HEK293 (cell line): ENCODE measurements at regions not wholly inside any gene's neighbourhood (a gene's known extent, or its start where the extent isn't known, plus 50 kb on each side); places are given as distances from the start of the nearest gene placed in this dataset.
"Not testable (repeated sequence)": the region's sequence is repeated elsewhere in the genome, so short reads cannot be mapped to it uniquely, and the experiment has no call there.

Experiments used
- CTCF ChIA-PET: fragments of 350-600 bp; formaldehyde crosslinking; extraction: SDS; loops from one replicate; lab custom pipeline; 2021; ENCODE audit warnings: antibody characterized with exemption; lab: Yijun Ruan, JAX
- POLR2A ChIA-PET: fragments of 300-600 bp; formaldehyde crosslinking; extraction: SDS; loops from one replicate; lab custom pipeline; 2020; ENCODE audit warnings: antibody characterized with exemption, inconsistent platforms; lab: Yijun Ruan, JAX
- H3K27ac ChIP-seq: fragments of 200-500 bp; sonication (Bioruptor generic); 2 replicates; pipeline ENCODE4 v1.5.1; 2014; ENCODE audit warnings: low read depth, low read length, control low read depth, inconsistent platforms; ENCODE audit errors: extremely low read depth
- H3K36me3 ChIP-seq, 2 experiments: fragments of 200-500 bp in 1 of 2; sonication (Bioruptor generic) in 1 of 2; 1 replicate in 1 of 2; 2 replicates in 1 of 2; pipeline ENCODE4 v1.5.1; 2014 to 2017; ENCODE audit warnings: inconsistent platforms in 2 of 2, low read length in 2 of 2; ENCODE audit not compliant: control insufficient read depth in 2 of 2, insufficient read depth in 1 of 2
- H3K4me1 ChIP-seq: fragments of 200-500 bp; sonication (Bioruptor generic); 2 replicates; pipeline ENCODE4 v1.5.1; 2014; ENCODE audit warnings: mild to moderate bottlenecking, low read length, inconsistent platforms; ENCODE audit not compliant: control insufficient read depth, insufficient read depth
- H3K4me3 ChIP-seq: 2 replicates; pipeline ENCODE4 v1.5.1; 2011; ENCODE audit warnings: low read depth, mild to moderate bottlenecking, control low read depth, low read length, moderate library complexity
- H3K9me3 ChIP-seq: fragments of 200-500 bp; sonication (Bioruptor generic); 2 replicates; pipeline ENCODE4 v1.5.1; 2014; ENCODE audit warnings: low read depth, low read length, inconsistent platforms; ENCODE audit not compliant: control insufficient read depth, insufficient read depth
- ZNF335 ChIP-seq: fragments of 450-650 bp; formaldehyde crosslinking; conservative IDR thresholded peaks from 2 replicates; pipeline ENCODE4 v1.5.1; 2016; ENCODE audit warnings: missing biosample characterization, missing genetic modification characterization
- ZNF394 ChIP-seq: fragments of 450-650 bp; formaldehyde crosslinking; IDR thresholded peaks from 2 replicates; pipeline ENCODE4 v1.5.1; 2016; ENCODE audit warnings: missing biosample characterization, missing genetic modification characterization, mild to moderate bottlenecking, moderate library complexity, borderline replicate concordance
- TF ChIP-seq, protein P1 (sequence below): fragments of 450-650 bp; formaldehyde crosslinking; optimal IDR thresholded peaks from 2 replicates; pipeline ENCODE3; 2016; ENCODE audit warnings: missing biosample characterization, mild to moderate bottlenecking, missing genetic modification characterization

DNA sequence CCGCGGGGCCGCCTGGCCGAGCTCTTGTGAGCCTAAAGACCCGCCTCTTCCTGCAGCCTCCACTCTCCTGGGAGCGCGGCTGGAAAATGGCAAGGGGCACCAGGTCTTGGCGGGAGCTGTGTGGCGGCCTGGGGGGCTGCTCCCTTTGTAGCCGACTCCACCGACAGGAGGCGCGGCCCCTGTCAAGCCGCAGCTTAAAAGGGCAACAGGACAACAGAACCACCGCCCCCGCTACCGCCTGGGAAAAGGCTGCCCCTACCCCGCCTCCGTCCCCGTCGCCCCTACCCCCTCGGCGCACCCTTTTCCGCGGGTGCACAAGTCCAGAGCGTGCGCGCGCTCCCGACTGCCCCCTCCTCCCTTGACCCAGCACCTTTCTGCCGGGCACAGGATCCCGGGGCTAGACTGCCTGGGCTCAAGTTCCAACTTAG lies 60.3 kb downstream of the GOLGA8K start:
- H3K27ac ChIP-seq, H3K9me3 ChIP-seq, CTCF ChIA-PET, POLR2A ChIA-PET, H3K36me3 ChIP-seq, H3K4me1 ChIP-seq: not testable (repeated sequence)
- TF ChIP-seq, protein P1, sequence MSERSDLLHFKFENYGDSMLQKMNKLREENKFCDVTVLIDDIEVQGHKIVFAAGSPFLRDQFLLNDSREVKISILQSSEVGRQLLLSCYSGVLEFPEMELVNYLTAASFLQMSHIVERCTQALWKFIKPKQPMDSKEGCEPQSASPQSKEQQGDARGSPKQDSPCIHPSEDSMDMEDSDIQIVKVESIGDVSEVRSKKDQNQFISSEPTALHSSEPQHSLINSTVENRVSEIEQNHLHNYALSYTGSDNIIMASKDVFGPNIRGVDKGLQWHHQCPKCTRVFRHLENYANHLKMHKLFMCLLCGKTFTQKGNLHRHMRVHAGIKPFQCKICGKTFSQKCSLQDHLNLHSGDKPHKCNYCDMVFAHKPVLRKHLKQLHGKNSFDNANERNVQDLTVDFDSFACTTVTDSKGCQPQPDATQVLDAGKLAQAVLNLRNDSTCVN (tag by site-specific recombination), result peak; percentile 36
- peak overlapping the region; percentile 19; the same call in 1 of the 2 replicates for H3K4me3 ChIP-seq

DNA sequence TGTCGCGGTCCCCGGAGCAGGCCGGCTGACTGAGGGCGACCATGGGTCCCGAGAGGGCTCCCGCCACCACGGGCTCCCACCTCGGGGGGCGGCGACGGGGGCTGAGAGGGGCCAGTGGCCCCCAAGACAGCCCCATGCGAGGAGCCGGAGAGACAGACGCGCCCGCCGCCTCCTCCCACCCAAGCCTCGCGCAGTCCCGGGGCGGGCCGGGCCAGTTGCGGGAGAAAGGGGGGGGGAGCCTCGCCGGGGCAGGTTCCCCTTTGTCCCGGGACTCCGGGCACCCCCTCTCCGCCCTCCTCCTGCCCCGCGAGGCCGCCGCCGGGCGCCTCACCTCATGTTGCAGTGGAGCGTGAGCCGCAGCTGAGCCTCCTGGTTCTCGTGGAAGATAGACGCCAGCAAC lies 60.8 kb downstream of the GOLGA8K start:
- CTCF ChIA-PET, H3K9me3 ChIP-seq, H3K27ac ChIP-seq, H3K4me1 ChIP-seq, POLR2A ChIA-PET, H3K36me3 ChIP-seq: not testable (repeated sequence)
- H3K4me3 ChIP-seq, result peak overlapping the region; percentile 23; the same call in 1 of the 2 replicates

DNA sequence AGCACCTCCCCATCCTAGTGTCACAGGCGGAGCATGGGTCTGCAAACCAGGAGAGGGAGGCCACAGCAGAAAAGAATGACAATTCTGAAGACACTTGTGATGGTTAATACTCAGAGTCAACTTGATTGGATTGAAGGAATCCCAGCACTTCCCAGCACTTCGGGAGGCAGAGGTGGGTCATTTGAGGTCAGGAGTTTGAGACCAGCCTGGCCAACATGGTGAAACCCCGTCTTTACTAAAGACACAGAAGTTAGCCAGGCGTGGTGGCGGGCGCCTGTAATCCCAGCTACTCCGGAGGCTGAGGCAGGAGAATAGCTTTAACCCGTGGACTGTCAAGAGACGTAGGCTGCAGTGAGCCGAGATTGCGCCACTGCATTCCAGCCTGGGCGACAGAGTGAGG lies 61.6 kb downstream of the GOLGA8K start:
- peak; percentile 85 for TF ChIP-seq ZNF394
- peak; percentile 37 for TF ChIP-seq ZNF335 (tag by site-specific recombination)
- H3K27ac ChIP-seq, H3K36me3 ChIP-seq, POLR2A ChIA-PET, CTCF ChIA-PET, H3K4me3 ChIP-seq, H3K4me1 ChIP-seq, H3K9me3 ChIP-seq: not testable (repeated sequence)

DNA sequence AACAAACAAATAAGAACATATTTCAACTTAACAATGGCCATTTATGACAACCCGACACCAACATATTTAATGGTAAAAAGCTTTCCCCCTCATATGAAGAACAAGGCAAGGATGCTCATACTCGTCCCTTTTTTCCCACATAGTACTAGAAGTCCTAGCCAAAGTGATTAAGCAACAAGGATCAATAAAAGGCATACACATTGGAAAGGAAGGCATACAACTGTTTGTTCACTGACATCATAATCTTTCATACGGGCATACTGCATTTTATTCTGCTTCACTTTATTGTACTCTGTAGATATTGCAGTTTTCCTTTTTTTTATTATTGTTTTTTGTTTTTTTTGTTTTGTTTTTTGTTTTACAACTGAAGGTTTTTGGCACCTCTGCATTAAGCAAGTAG lies 66.3 kb downstream of the GOLGA8K start:
- H3K9me3 ChIP-seq, H3K27ac ChIP-seq, POLR2A ChIA-PET, H3K4me1 ChIP-seq, H3K36me3 ChIP-seq, CTCF ChIA-PET, H3K4me3 ChIP-seq: not testable (repeated sequence)

DNA sequence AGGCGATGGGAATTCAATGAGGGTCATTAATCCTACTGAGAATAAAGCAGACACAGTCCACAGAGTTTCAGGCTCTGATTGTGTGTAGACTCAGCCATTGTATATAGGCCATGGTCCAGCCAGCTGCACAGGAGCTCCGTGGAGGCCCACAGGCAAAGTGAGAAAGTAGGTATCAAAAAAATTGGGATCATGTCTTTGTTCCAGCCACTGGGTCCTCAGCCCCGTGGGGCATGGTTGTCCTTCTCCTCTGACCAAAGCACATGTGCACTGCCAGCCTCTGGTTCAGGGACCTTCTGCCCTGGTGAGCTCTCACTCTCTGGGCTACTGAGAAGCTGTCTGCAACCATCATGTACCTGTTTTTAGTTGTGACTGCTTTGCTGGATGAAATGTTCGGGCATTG lies 79.7 kb downstream of the GOLGA8K start:
- H3K4me3 ChIP-seq, H3K36me3 ChIP-seq, POLR2A ChIA-PET, H3K27ac ChIP-seq, H3K4me1 ChIP-seq, H3K9me3 ChIP-seq, CTCF ChIA-PET: not testable (repeated sequence)

DNA sequence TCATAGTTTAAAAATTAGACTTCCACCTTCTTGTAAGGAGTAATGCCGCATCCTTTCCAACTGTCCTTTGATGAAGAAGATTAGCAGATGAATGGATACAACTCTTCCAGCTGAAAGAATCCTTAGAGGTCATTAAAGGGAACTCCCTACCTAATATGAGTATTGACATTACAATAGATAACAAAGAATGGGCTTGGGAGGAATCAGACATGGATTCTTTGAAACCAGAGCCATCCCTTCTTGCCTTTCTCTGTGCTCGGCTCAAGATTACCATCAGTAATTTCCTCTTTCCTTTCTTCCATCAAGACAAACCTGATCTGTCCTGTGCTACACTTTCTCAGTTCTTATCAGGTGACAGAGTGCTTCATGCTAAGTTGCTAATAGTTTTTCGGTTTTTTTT lies 83.8 kb downstream of the GOLGA8K start:
- CTCF ChIA-PET, result interaction anchor here (0.6 kb wide), 1 partner anchor 1843 kb away, joined by 3 read pairs; no protein-coding TSS in a partner anchor
- H3K36me3 ChIP-seq, H3K4me1 ChIP-seq, H3K4me3 ChIP-seq, H3K27ac ChIP-seq, H3K9me3 ChIP-seq, POLR2A ChIA-PET: not testable (repeated sequence)

DNA sequence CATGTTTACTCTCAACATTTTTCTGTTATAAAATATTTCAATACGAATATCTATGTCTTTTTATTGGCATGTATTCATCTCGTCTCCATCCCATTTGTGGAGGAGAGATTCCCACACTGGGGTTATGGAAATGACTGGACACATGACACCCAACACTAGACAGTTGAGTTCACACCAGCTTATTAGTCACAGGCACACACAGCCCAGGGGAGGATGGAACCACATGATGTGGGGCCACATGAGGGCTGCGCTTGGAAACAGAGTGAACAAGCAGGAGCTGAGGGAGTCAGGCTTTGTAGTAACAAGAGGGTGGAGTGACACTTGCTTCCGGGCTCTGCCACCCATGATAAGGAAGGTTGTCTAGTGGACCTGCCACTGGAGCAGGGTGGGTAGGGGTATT lies 86.6 kb downstream of the GOLGA8K start:
- POLR2A ChIA-PET, H3K4me3 ChIP-seq, H3K9me3 ChIP-seq, CTCF ChIA-PET, H3K4me1 ChIP-seq, H3K36me3 ChIP-seq, H3K27ac ChIP-seq: not testable (repeated sequence)

DNA sequence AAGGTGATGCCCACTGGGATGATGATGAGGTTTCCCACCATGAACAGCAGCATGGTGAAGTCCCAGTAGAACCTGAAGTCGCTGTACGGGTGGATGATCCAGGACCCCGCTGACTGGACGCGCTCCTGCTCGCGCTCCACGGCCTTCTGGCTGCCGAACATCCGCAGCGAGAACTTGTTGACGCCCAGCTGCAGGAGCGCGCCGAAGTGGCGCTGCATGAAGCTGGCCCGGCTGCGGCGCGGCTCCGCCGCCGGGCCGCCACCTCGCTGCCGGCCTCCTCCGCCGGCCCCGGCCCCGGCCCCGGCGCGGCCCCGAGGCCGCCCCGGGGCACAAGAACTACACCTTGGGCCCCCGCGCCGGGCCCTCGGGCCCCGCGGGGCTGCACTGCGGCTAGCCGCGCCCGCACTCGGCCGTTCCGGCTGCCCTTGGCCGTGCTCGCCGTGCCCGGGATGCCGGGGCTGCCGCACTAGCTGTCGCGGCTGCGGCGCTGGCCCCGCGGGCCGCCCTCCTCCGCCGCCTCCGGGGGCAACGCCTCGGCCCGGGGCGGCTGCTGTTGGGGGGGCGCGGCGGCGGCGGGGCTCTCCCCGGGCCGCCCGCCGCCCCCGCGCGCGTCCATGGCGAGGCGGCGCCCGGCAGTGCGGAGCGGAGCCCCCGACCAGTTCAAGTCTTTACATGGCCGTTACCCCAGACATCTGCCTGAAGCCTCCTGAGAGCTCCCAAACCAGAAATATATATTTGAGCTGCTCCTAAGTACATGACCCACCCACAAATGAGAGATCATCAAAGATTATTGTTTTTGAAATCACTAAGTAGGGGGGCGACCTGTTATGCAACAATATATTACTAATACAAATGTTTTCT lies 87.8 kb downstream of the GOLGA8K start:
- H3K4me3 ChIP-seq, POLR2A ChIA-PET, CTCF ChIA-PET, H3K36me3 ChIP-seq, H3K9me3 ChIP-seq, H3K4me1 ChIP-seq, H3K27ac ChIP-seq: not testable (repeated sequence)

DNA sequence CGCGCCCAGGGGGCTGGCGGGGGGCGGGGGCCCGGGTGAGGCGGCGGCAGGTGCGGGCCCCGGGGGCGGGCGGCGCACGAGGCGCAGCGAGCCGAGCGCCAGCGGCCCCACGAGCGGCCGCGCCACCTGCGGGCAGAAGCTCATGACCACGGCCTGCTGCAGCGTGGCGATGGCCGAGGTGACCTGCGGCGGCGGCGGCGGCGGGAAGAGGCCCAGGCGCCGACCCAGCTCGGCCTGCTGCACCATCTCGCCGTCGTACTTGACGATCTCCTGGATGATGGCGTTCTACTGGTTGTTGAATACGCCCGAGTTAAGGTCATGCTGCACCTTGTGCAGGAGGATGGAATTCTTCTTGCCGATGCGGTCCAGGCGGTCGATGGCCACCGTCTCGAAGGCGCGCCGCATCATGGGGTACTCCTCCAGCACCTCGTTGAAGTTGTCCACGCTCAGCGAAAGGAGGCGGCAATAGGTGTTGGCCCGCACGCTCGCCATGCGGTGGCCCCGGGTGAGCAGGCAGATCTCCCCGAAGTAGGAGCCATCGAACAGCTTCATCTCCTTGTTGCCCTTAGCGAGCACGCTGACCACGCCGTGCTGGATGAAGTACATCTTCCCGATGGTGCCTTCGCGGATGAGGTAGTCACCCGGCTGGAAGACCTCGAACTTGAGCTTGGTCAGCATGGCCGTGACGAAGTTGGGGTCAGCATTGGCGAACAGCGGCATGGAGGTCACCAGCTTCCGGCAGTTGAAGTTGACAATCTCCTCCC lies 89.5 kb downstream of the GOLGA8K start:
- H3K4me3 ChIP-seq, POLR2A ChIA-PET, CTCF ChIA-PET, H3K9me3 ChIP-seq, H3K4me1 ChIP-seq, H3K36me3 ChIP-seq, H3K27ac ChIP-seq: not testable (repeated sequence)

DNA sequence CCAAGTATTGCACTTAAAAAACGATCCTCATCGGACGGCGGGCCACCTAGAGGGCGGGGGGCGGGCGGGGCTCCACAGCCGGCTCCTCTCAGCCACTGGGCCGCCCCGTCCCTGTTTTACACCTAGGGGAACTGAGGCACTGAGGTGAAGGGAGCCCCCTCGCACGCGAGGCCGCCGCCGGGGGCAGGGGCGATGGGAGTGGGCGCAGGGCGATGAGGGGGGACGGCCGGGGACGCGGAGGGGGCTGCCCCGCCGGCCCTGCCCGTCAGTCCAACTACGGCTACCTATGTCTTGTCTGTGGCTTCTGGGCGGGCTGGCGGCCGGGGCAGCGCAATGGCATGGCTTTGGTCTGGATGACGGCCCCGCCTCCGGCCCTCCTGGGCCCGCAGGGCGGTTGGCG lies 90.4 kb downstream of the GOLGA8K start:
- H3K9me3 ChIP-seq, H3K36me3 ChIP-seq, POLR2A ChIA-PET, CTCF ChIA-PET, H3K27ac ChIP-seq, H3K4me3 ChIP-seq, H3K4me1 ChIP-seq: not testable (repeated sequence)
